BLaER1 (cell line): ENCODE measurements at regions not wholly inside any gene's neighbourhood (a gene's known extent, or its start where the extent isn't known, plus 50 kb on each side); places are given as distances from the start of the nearest gene placed in this dataset.
"Not testable (repeated sequence)": the region's sequence is repeated elsewhere in the genome, so short reads cannot be mapped to it uniquely, and the experiment has no call there.

Source experiments
- H3K27ac ChIP-seq: shearing (Covaris generic); formaldehyde crosslinking; 2 replicates; pipeline ENCODE4 v1.8.1; 2022
- H3K27me3 ChIP-seq: shearing (Covaris generic); formaldehyde crosslinking; 2 replicates; pipeline ENCODE4 v1.8.1; 2022
- H3K36me3 ChIP-seq: shearing (Covaris generic); formaldehyde crosslinking; 2 replicates; pipeline ENCODE4 v1.8.1; 2022
- H3K4me1 ChIP-seq: shearing (Covaris generic); formaldehyde crosslinking; 2 replicates; pipeline ENCODE4 v1.8.1; 2022
- H3K4me2 ChIP-seq: shearing (Covaris generic); formaldehyde crosslinking; 2 replicates; pipeline ENCODE4 v1.8.1; 2022
- H3K4me3 ChIP-seq: shearing (Covaris generic); formaldehyde crosslinking; 2 replicates; pipeline ENCODE4 v1.8.1; 2022
- H3K9ac ChIP-seq: shearing (Covaris generic); formaldehyde crosslinking; 2 replicates; pipeline ENCODE4 v1.8.1; 2022
- H3K9me3 ChIP-seq: shearing (Covaris generic); formaldehyde crosslinking; 2 replicates; pipeline ENCODE4 v1.8.1; 2022
- H4K20me1 ChIP-seq: shearing (Covaris generic); formaldehyde crosslinking; 2 replicates; pipeline ENCODE4 v1.8.1; 2022
- Cebpa-rat ChIP-seq: shearing (Covaris generic); IDR thresholded peaks from 2 replicates; pipeline ENCODE4 v1.8.1; 2022

DNA sequence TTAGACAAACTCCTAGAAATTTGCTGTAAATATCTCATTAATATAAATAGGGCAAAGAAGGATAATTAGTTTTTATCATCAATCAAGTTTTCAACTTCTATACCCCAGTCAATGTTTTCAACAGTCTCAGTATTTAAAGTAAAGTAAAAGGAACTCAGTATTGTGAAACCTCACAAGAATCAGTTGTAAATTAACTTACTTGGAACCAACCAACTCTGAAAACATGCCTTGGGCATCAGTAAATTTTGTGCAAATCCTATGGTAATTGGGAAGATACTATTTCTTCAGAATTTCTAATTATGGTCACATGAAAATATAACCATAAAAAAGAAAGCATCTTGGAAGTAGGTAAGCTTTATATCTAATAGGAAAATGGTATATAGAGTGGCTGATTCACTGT lies 1139.0 kb downstream of the TUSC7 start:
- no peaks in the 10 kb centered on the region for H4K20me1 ChIP-seq
- no peak overlapping the region for H3K4me2 ChIP-seq
- H3K4me3 ChIP-seq = no peak overlapping the region
- no peak overlapping the region for H3K27ac ChIP-seq
- TF ChIP-seq Cebpa-rat = no peak
- H3K9me3 ChIP-seq = 0 out of 2 replicates have a peak, but pooled peaks cover 7% of the 10 kb centered on the region
- no peak overlapping the region for H3K9ac ChIP-seq
- H3K27me3 ChIP-seq = no peaks in the 10 kb centered on the region
- H3K36me3 ChIP-seq = no peaks in the 10 kb centered on the region
- peaks cover 17% of the 10 kb centered on the region for H3K4me1 ChIP-seq

GRCh38 chr3:117853923-117854668 lies 1144.5 kb downstream of the TUSC7 start:
- Histone ChIP-seq H3K4me2 (no peak overlapping the region), H4K20me1 (no peaks in the 10 kb centered on the region), H3K4me1 (no peaks in the 10 kb centered on the region), H3K9me3 (0 out of 2 replicates have a peak, but pooled peaks cover 7% of the 10 kb centered on the region), H3K27ac (no peak overlapping the region), H3K36me3 (no peaks in the 10 kb centered on the region), H3K27me3 (no peaks in the 10 kb centered on the region), H3K9ac (no peak overlapping the region), H3K4me3 (no peak overlapping the region)
- no peak for TF ChIP-seq Cebpa-rat

DNA sequence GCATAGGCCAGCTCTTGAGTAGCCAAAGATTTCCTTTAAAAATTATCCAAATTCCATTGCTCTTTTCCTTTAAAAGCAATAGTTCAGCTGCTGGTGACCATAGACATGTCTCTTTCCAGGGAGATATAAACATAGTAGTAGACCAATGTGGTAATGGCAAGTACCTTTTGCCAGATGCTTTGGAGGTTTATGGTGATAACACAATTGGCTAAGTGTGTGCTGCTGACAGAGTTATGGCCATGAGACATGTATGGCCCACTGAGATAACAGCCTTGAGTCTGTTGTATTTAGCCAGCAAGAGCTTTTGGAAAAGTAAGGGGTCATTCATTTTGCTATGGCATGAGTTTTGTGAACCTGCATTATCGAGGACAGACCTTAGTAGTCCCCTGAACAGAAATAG lies 1146.8 kb downstream of the TUSC7 start:
- H3K4me2 ChIP-seq = no peak overlapping the region
- no peak overlapping the region for H3K9ac ChIP-seq
- no peak overlapping the region for H3K4me3 ChIP-seq
- H4K20me1 ChIP-seq = no peaks in the 10 kb centered on the region
- H3K4me1 ChIP-seq = no peaks in the 10 kb centered on the region
- 0 out of 2 replicates have a peak, but pooled peaks cover 7% of the 10 kb centered on the region for H3K9me3 ChIP-seq
- TF ChIP-seq Cebpa-rat = no peak
- H3K36me3 ChIP-seq = no peaks in the 10 kb centered on the region
- no peak overlapping the region for H3K27ac ChIP-seq
- no peaks in the 10 kb centered on the region for H3K27me3 ChIP-seq

- H3K9me3 ChIP-seq = no peaks in the 10 kb centered on the region
- no peaks in the 10 kb centered on the region for H3K36me3 ChIP-seq
- TF ChIP-seq Cebpa-rat = no peak
- no peaks in the 10 kb centered on the region for H3K4me1 ChIP-seq
- H3K4me3 ChIP-seq = no peak overlapping the region
- no peak overlapping the region for H3K9ac ChIP-seq
- no peak overlapping the region for H3K27ac ChIP-seq
- no peaks in the 10 kb centered on the region for H4K20me1 ChIP-seq
- H3K4me2 ChIP-seq = no peak overlapping the region
- no peaks in the 10 kb centered on the region for H3K27me3 ChIP-seq
Observed at GRCh38 chr3:117863146-117863545, 1153.6 kb downstream of the TUSC7 start.

DNA sequence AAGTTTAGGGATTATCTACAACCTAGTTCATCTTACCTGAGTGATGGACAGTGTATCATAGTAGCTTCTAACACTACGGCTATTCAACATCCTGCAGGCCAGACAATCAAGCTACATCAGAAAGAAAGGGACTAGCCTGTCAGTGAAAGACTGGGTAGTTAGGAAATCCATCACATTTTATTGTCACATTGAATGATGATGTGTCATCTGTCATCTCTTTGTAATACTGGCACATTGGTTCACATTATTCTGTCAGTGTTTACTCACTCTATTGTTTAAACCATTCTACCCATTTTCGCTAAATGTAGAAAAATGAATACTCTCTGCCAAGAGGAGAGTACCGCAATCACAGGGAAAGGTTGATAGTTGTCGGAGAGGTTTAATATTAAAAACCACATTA lies 1155.8 kb downstream of the TUSC7 start:
- no peaks in the 10 kb centered on the region for H3K27me3 ChIP-seq
- no peak overlapping the region for H3K4me2 ChIP-seq
- no peak for TF ChIP-seq Cebpa-rat
- H3K4me1 ChIP-seq = no peaks in the 10 kb centered on the region
- H4K20me1 ChIP-seq = no peaks in the 10 kb centered on the region
- no peak overlapping the region for H3K27ac ChIP-seq
- H3K9me3 ChIP-seq = no peaks in the 10 kb centered on the region
- no peak overlapping the region for H3K4me3 ChIP-seq
- no peak overlapping the region for H3K9ac ChIP-seq
- H3K36me3 ChIP-seq = no peaks in the 10 kb centered on the region

GRCh38 chr3:117868766-117869165 lies 1159.2 kb downstream of the TUSC7 start:
- no peak overlapping the region for H3K27ac ChIP-seq
- H3K4me1 ChIP-seq = no peaks in the 10 kb centered on the region
- no peak overlapping the region for H3K4me2 ChIP-seq
- H4K20me1 ChIP-seq = no peaks in the 10 kb centered on the region
- H3K9ac ChIP-seq = no peak overlapping the region
- H3K4me3 ChIP-seq = no peak overlapping the region
- no peaks in the 10 kb centered on the region for H3K36me3 ChIP-seq
- TF ChIP-seq Cebpa-rat = no peak
- no peaks in the 10 kb centered on the region for H3K9me3 ChIP-seq
- H3K27me3 ChIP-seq = no peaks in the 10 kb centered on the region

GRCh38 chr3:117871934-117872333 lies 1162.4 kb downstream of the TUSC7 start:
- no peak overlapping the region for H3K4me2 ChIP-seq
- no peaks in the 10 kb centered on the region for H3K27me3 ChIP-seq
- no peaks in the 10 kb centered on the region for H4K20me1 ChIP-seq
- H3K9ac ChIP-seq = no peak overlapping the region
- H3K36me3 ChIP-seq = no peaks in the 10 kb centered on the region
- H3K4me1 ChIP-seq = no peaks in the 10 kb centered on the region
- no peak overlapping the region for H3K27ac ChIP-seq
- H3K4me3 ChIP-seq = no peak overlapping the region
- TF ChIP-seq Cebpa-rat = no peak
- H3K9me3 ChIP-seq = no peaks in the 10 kb centered on the region

DNA sequence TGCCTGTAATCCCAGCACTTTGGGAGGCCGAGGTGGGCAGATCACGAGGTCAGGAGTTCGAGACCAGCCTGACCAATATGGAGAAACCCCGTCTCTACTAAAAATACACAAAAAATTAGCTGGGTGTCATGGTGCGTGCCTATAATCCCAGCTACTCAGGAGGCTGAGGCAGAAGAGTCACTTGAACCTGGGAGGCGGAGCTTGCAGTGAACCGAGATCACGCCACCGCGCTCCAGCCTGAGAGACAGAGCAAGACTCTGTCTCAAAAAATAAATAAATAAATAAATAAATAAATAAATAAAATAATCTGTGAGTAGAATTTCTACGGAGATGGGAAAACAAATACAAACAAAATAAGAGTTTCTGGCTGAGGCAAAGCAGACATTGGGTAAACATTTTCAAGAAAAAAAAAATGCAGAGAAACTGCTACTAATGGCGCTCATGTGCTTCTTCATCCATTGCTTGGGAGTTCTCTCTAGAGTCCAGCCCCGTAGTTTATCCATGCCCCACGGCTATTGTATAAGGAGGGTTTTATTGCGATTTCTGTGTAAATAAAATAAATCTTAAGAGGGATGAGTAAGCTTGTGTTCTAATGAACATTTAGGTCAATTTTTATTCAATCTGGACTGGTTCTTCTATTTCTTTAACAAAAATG lies 1161.9 kb downstream of the IGSF11 start:
- H4K20me1 ChIP-seq, H3K9me3 ChIP-seq, H3K27ac ChIP-seq, H3K27me3 ChIP-seq, H3K4me2 ChIP-seq, H3K4me1 ChIP-seq, H3K4me3 ChIP-seq, H3K36me3 ChIP-seq, H3K9ac ChIP-seq: not testable (repeated sequence)

DNA sequence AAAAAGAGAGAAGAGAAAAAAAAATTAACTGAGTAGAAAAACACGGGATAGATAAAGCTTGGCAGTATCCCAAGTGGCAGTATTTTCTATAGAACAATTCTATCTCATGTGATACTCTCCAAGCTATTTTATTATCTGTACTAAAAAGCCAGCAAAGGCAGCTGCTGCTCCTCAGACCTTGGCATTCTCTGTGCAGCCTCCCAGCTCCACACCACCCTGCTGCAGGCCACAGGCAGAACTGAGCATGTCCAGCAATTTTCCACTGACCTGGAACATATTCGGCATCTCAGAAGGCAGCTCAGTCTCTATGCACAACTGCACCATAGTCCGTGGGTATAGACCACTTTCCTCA lies 1161.4 kb downstream of the IGSF11 start:
- Histone ChIP-seq H4K20me1 (no peaks in the 10 kb centered on the region), H3K27ac (no peak overlapping the region), H3K4me1 (no peaks in the 10 kb centered on the region), H3K27me3 (no peaks in the 10 kb centered on the region), H3K36me3 (no peaks in the 10 kb centered on the region), H3K9ac (no peak overlapping the region), H3K4me2 (no peak overlapping the region), H3K9me3 (no peaks in the 10 kb centered on the region), H3K4me3 (no peak overlapping the region)
- no peak for TF ChIP-seq Cebpa-rat

DNA sequence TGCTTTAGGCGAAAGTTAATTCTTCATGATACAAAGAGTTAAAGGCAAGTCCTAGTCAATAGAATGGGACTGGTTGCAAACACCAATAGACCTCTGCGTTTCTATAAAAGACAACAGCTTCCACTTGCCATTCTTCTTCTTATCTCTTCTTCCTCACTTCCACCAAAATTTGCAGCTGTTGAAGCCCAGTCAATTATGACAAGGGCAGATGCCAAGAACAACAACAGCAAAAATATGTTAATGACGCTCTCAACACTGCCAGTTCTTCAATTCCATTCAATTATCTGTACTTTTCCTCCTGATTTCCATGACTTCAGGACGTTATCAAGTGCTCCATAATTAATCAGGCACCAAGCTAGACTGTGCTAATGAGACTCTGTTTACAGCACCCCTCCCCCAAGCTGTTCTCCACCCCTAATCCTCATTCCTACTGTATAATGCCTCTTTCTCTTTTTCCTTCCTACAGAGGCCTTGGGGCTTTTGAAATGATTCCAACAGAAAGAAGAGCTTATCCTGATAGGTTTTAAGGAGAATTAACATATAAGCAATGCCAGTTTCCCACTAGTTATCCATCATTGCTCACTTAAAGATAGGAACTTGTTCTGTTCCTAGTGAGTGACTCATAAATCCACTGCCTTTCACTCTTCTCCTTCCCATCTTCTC lies 1160.5 kb downstream of the IGSF11 start:
- Histone ChIP-seq H3K9ac (no peak overlapping the region), H3K27ac (no peak overlapping the region), H3K36me3 (no peaks in the 10 kb centered on the region), H3K4me2 (no peak overlapping the region), H3K9me3 (no peaks in the 10 kb centered on the region), H3K27me3 (no peaks in the 10 kb centered on the region), H3K4me3 (no peak overlapping the region), H3K4me1 (no peaks in the 10 kb centered on the region), H4K20me1 (no peaks in the 10 kb centered on the region)
- no peak for TF ChIP-seq Cebpa-rat
